GM12872 (cell line): ENCODE measurements at regions not wholly inside any gene's neighbourhood (a gene's known extent, or its start where the extent isn't known, plus 50 kb on each side); places are given as distances from the start of the nearest gene placed in this dataset.

ENCODE experiments used
- CTCF ChIP-seq: IDR thresholded peaks from 3 replicates; pipeline ENCODE4 v1.5.1; 2011; ENCODE audit warnings: low read depth, mild to moderate bottlenecking, low read length, moderate library complexity; ENCODE audit not compliant: insufficient read depth

DNA sequence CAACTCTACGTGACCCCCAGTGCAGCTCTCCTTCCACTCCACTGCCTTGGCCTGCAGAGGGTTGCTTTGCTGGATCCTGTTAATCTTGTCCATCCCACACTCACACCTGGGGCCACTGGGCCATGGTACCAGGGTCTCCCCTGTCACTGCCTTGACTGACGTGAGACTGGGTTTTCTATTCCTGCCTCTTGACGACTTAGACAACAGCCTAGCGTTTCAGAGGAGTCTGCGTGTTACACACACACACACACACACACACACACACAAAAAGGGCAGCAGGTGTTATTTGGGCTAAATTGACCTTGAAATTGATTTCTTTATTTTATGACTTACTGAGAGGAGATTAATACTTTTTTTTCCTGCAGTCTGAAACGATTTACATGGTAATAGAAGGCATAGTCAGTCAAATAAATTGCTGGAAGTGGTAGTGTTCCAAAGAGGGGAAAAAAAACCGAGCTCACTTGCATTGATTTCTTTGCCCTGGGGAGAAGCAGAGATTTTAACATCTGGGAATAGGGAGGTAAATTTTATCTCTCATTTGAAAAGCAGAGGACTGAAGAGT lies 492.3 kb upstream of the EEF2KMT start:
- TF ChIP-seq CTCF = no peak

- TF ChIP-seq CTCF = no peak
Measured at GRCh38 chr16:5584109-5584508, 486.5 kb upstream of the EEF2KMT start.

GRCh38 chr16:5582529-5582928 lies 484.9 kb upstream of the EEF2KMT start:
- TF ChIP-seq CTCF = no peak

- TF ChIP-seq CTCF = no peak
Measured at GRCh38 chr16:5581908-5582307, 484.3 kb upstream of the EEF2KMT start.

DNA sequence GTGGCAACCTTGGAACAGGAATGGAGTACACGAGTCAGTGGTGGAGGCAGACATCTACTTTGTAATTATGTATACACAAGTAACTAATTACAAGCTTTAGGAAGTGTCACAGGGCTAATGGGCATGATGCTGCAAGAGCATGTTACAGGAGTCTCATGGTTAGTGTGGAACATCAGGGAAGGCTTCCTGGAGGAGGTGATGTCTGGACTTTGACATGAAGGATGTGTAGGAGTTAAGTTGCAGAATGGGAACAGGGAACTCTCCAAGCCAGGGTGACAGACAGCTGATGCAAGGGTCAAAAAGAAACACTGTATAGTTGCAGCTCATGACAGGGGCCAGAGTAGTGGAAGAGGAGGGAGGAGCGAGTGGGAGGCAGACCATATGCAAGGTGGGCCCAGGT lies 483.8 kb upstream of the EEF2KMT start:
- no peak for TF ChIP-seq CTCF

DNA sequence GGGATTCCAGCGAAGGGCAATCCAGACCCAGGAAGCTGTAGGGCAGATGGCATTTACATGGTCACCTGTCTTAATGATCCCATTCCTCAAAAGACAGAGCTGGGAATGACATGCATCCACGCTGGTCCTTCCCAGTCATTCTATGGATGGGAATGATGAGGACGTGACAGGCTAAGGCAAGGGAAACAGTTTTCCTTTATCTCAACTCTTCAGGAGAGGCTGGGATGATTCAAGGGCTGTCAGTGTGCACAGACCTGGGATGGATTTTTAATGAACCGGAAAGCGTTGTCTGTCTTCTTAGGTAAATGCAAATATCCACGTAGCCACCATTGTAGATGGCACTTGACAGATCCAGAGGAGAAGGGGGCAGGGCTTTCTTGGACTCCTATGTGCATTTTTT lies 483.2 kb upstream of the EEF2KMT start:
- TF ChIP-seq CTCF = no peak

- TF ChIP-seq CTCF = no peak
Measured at GRCh38 chr16:5580296-5580695, 482.7 kb upstream of the EEF2KMT start.
